Activated gamma-delta T cell (primary cell): ENCODE measurements at regions not wholly inside any gene's neighbourhood (a gene's known extent, or its start where the extent isn't known, plus 50 kb on each side); places are given as distances from the start of the nearest gene placed in this dataset.

Experiments used
- DNase-seq: peaks from one replicate; lab custom pipeline; 2025; lab: John Stamatoyannopoulos, UW

DNA sequence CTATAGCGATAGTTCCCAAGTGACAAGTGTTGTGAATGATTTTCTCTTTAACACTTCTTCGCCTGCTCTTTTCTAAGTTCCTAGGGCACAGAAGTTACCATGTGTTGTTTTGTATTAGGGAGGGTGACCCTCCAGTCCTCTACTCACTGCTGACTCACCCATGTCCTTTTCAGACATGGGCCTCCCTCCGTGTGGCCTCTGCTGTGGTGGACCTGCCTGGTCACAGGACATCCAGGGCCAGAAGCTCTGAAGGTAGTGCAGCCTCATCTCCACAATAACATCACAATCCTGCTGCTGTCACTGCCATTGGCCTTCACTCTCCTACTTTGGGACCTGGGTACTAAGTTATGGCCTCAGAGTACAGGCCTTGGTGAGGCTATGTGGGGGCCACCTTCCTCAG lies 87.1 kb upstream of the TNFAIP3 start:
- no peak for DNase-seq

GRCh38 chr6:137780447-137781034 lies 86.5 kb upstream of the TNFAIP3 start:
- DNase-seq, result no peak

DNA sequence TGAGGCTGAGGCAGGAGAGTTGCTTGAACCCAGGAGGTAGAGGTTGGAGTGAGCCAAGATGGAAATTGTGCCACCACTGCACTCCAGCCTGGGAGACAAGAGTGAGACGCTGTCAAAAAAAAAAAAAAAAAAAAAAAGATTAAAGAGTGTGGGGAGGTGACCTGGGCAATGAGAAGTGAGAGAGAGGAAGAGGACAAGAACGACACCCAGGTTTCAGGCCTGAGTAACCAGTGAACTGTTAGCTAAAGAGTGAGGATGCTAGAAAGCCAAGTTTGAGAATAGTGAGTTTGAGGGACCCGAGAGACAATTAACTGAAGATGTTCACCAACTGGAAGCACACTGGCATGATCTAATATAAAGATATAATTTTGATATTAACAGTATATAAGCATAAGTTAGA lies 85.4 kb upstream of the TNFAIP3 start:
- DNase-seq, result no peak

DNA sequence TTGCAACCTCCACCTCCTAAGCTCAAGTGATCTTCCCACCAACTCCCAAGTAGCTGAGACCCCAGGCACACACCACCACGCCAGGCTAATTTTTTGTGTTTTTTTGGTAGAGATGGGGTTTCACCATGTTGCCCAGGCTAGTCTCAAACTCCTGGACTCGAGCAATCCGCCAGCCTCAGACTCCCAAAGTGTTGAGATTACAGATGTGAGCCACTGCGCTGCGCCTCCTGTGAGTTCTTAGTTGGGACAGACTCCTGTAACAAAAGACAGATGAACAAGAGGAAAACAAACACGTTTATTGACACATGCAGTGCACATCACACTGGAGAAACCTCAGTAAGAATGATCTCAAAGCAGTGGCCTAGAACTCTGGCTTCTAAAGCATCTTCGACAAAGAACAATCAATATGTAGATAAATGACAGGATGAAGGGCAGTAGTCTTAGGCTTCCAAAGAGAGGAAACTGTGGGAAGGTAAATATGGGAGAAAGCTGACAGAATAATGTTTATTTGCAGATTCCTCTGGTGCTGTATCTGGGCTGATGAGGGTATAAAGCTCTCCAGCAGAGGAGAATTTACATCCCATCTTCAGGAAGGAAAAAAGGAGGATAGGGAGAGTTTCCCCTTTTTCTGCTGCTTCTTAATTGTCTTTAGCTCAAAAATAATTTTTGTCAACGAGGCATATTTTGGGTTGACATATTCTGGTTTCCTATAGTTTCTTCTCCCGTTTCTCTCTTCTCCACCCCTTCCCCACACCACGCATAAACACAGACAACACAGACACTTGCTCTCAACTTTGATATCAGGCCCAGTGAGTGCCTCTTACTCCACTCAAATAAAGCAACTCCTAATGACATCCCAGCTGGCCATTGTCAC lies 84.7 kb upstream of the TNFAIP3 start:
- no peak for DNase-seq

- DNase-seq, result no peak
Observed at GRCh38 chr6:137783710-137784109, 83.3 kb upstream of the TNFAIP3 start.

- DNase-seq, result no peak
Observed at GRCh38 chr6:137784583-137784982, 82.5 kb upstream of the TNFAIP3 start.

DNA sequence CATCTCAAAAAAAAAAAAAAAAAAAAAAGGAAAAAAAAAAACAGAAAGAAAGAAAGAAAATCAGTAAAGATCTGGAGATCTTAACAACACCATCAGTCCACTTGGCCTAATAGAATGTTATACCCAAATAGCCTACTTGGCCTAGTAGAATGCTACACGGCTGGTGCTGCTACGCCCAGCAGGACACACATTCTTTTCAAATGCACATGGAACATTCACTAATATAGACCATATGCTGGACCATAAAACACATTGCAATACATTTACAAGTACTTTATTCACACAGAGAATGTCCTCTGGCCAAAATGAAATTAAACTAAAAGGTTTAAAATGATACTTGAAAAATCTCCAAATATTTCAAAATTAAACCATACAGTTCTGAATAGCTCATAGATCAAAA lies 80.0 kb upstream of the TNFAIP3 start:
- DNase-seq, result no peak

GRCh38 chr6:137788248-137788647 lies 78.8 kb upstream of the TNFAIP3 start:
- no peak for DNase-seq

DNA sequence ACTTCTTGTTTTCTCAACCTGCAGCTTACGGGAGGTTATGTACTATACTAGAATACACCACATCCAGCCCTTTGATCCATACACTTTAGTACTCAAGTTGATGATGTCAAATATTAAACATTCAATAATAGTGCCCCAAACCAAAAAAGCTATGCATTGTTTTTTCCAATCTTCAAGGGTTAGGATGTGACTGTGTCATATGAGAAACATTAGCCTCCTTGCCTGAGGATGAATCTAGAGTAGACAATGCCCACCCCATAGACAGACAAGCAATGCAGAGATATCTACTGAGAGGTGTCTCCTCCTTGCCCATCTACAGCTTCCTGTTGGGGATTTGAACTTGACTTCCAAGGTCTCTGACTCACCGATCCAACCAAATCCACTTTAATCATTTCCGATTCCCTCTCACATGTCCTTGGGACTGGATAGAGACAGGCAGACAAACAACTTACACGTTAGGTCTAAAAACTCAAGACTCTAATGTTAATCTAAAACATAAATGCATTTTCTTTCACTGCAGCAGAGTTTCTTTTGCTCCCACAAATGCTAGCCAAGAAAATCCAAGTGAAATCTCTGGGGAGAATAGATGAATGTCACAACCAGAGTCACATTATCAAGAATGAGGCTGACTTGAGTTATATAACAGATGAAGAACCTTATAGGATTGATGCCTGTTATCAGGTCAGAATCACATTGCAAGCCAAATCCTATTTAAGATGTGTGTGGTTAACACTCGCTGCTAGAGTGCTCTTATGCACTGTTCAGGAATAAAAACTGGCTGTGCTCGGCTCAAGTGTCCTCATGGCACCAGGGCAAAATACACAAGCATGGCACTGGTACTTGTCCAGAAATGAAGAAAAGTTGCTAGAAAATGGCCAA lies 75.5 kb upstream of the TNFAIP3 start:
- no peak for DNase-seq

- no peak for DNase-seq
Observed at GRCh38 chr6:137792160-137793033, 74.7 kb upstream of the TNFAIP3 start.

DNA sequence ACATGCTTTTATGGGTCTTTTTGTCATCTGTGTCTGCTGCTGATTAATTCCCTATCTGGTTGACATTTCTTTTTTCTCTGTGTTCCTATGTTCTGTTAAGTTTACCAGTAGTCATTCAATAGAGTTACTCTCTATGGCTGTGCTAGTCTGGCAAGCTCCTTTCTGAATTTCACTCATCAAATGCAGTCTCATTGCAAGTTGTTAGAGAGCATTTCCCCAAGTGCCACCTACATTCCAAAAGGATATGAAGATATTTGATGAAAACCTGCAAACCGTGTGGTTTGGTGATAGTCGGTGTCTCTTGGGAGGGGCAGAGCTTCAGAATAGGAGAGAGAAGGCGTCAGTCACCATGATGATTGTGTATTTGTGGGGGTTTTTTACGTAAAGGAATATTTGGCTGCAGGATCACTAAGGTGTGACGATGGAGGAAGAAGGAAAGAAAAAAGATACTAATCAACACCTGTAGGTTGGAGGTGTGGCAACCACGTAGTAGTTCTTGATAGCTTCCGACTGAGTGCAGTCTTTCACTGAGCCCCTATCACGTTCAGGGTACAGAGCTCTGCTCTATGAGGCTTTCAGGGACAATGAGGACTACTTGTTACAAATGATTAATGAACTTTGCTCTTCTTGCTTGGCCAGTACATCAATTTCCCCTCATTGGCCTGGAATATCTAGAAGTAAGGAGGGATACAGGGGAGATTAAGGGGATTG lies 73.1 kb upstream of the TNFAIP3 start:
- no peak for DNase-seq

DNA sequence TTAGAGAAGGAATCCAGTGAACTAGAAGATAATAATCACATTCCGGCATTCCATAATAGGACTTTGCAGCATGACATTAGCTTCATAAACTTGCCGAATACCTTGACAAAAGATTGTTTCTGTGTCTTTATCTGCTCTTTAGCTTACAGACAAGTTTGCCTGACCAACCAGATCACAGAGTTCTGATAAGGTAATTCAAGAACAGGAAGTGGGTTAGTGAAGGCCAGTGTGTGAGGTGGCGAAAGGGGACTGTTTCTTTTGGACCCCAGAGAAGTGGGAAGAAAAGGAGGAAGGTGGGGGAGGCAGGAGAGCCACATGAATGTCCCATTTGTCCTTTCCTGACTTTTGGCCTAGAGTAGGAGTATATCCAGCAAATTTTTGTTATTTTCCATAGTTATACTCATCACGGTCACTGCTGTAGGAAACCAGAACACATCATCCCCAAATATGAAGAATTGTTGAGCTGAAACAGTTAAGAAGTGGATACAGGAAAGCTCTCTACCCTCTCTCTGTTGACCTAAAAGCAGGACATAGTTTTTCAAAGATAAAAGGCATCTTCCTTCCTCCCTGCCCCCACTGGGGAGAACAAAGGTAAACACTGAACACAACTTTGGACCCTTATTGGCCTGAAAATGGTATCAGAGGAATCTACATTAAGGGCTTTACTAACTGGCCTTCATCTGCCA lies 72.4 kb upstream of the TNFAIP3 start:
- no peak for DNase-seq

- no peak for DNase-seq
Observed at GRCh38 chr6:137795501-137795900, 71.6 kb upstream of the TNFAIP3 start.

DNA sequence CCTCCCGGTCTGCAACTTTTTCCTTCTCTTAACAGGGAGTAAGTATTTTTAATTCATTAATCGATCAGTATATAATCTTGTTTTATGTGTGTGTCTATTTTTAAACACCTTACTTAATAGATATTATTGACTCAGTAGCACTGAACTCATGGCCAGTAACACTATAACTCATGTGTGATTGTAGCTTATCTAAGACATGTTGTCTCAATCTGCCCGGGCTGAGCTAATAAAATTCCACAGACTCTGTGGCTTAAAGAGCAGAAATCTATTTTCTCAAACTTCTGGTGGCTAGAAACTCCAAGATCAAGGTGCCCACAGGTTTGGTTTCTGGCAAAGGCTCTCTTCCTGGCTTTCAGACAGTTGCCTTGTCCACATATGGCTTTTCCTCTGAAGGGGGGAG lies 68.8 kb upstream of the TNFAIP3 start:
- DNase-seq, result no peak

- DNase-seq, result no peak
Observed at GRCh38 chr6:137798846-137799245, 68.2 kb upstream of the TNFAIP3 start.

DNA sequence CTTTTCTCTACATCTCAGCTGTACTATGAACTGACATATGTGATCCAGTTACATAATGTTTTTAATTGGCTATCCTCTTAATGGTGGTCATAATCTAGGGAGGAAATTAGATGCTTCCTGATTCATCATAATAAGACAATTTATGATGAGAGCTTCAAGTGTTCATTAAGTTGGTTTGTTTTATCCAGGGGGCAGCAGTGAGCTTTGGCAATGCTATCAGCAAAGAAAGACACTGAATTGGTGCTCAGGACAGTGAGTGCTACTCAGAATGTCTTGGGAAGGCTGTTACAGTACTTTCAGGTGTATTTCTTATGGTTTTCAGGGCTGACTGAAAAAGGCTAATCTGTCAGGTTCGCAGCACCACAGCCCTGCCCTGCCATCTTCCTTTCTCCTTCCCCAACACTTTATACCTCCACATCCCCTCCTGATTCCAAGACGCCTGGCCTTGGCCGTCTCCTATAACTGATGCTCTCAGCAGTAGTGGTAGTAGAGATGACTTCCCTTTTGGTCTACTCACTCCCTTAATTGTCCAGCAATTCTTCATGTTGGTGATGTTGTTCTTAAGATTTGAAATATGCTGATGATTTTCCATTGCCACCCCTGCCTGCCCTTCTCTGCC lies 67.0 kb upstream of the TNFAIP3 start:
- DNase-seq, result no peak

DNA sequence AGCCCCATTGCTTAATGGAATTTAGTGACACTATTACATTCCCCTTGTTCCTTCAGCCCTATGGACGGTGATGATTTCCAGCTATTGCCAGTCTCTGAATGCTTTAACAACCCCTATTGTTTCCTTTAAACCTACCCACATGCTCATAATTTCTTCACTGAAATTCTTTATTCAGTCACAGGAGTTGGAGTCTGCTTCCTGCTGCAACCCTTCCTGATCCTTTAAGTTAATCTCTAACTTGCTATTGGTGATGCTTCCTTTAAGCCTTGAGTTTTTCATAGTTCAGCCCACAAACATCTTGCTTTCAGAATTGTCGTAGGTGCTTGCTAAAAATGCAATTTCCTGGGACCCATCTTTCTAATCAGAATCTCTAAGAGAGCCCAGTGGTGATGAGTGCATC lies 66.3 kb upstream of the TNFAIP3 start:
- no peak for DNase-seq

GRCh38 chr6:137801352-137802114 lies 65.5 kb upstream of the TNFAIP3 start:
- DNase-seq, result no peak
